Liver (tissue), 8 donors: ENCODE measurements at regions not wholly inside any gene's neighbourhood (a gene's known extent, or its start where the extent isn't known, plus 50 kb on each side); places are given as distances from the start of the nearest gene placed in this dataset.

Source experiments
- DNase-seq: peaks from one replicate; pipeline ENCODE4 v3.0.0-alpha.2; 2017; ENCODE audit warnings: low spot score
- H3K27ac ChIP-seq, 2 donors: one replicate each; pipeline ENCODE4 v1.7.0; 2013; ENCODE audit warnings: inconsistent platforms in 2 of 2, low read length in 2 of 2, control low read depth in 1 of 2, low read depth in 1 of 2, mild to moderate bottlenecking in 1 of 2
- H3K27me3 ChIP-seq, 4 donors: one replicate each; pipeline versions ENCODE4 v1.6.1 to v1.7.0; 2013; ENCODE audit warnings: low read length in 3 of 4, inconsistent platforms in 1 of 4, mild to moderate bottlenecking in 1 of 4, moderate library complexity in 1 of 4; ENCODE audit not compliant: control insufficient read depth in 4 of 4, insufficient read depth in 4 of 4
- H3K36me3 ChIP-seq, 4 donors: one replicate each; pipeline versions ENCODE4 v1.6.1 to v1.7.0; 2013; ENCODE audit warnings: low read length in 3 of 4, mild to moderate bottlenecking in 3 of 4, low read depth in 1 of 4, moderate library complexity in 1 of 4; ENCODE audit not compliant: control insufficient read depth in 4 of 4, insufficient read depth in 3 of 4
- H3K4me1 ChIP-seq, 4 donors: one replicate each; pipeline versions ENCODE4 v1.6.1 to v1.7.0; 2013; ENCODE audit warnings: low read length in 3 of 4, mild to moderate bottlenecking in 3 of 4, moderate library complexity in 1 of 4; ENCODE audit not compliant: control insufficient read depth in 4 of 4, insufficient read depth in 4 of 4
- H3K4me3 ChIP-seq, 3 donors: one replicate each; pipeline versions ENCODE4 v1.6.1 to v1.7.0; 2013; ENCODE audit warnings: low read length in 3 of 3, control low read depth in 1 of 3, low read depth in 1 of 3, mild to moderate bottlenecking in 1 of 3
- H3K9ac ChIP-seq, 2 donors: one replicate each; pipeline ENCODE4 v1.7.0; 2013; ENCODE audit warnings: low read length in 2 of 2, mild to moderate bottlenecking in 2 of 2, moderate library complexity in 2 of 2, control low read depth in 1 of 2, low read depth in 1 of 2
- H3K9me3 ChIP-seq, 4 donors: one replicate each; pipeline versions ENCODE4 v1.6.1 to v1.7.0; 2013; ENCODE audit warnings: low read length in 3 of 4; ENCODE audit not compliant: control insufficient read depth in 4 of 4
- EGR1 ChIP-seq, 2 donors: IDR thresholded peaks; 2 replicates each; pipeline ENCODE4 v1.6.1; 2016 to 2018; ENCODE audit warnings: antibody characterized with exemption in 2 of 2, low read depth in 2 of 2
- FOXA1 ChIP-seq: IDR thresholded peaks from 2 replicates; pipeline ENCODE4 v1.6.1; 2016; ENCODE audit warnings: antibody characterized with exemption
- FOXA2 ChIP-seq: IDR thresholded peaks from 2 replicates; pipeline ENCODE4 v1.6.1; 2016; ENCODE audit warnings: antibody characterized with exemption
- GABPA ChIP-seq, 2 donors: IDR thresholded peaks in 1 of 2; conservative IDR thresholded peaks in 1 of 2; 2 replicates each; pipeline ENCODE4 v1.6.1; 2016; ENCODE audit warnings: antibody characterized with exemption in 2 of 2, mild to moderate bottlenecking in 1 of 2, moderate library complexity in 1 of 2
- HNF4A ChIP-seq, 2 donors: conservative IDR thresholded peaks; 2 replicates each; pipeline ENCODE4 v1.6.1; 2016; ENCODE audit warnings: antibody characterized with exemption in 2 of 2, mild to moderate bottlenecking in 2 of 2
- HNF4G ChIP-seq: IDR thresholded peaks from 2 replicates; pipeline ENCODE4 v1.6.1; 2016; ENCODE audit warnings: antibody characterized with exemption
- JUND ChIP-seq, 2 donors: IDR thresholded peaks; 2 replicates each; pipeline ENCODE4 v1.6.1; 2016; ENCODE audit warnings: antibody characterized with exemption in 2 of 2
- NR2F2 ChIP-seq: IDR thresholded peaks from 2 replicates; pipeline ENCODE4 v1.6.1; 2016; ENCODE audit warnings: antibody characterized with exemption
- RAD21 ChIP-seq, 2 donors: IDR thresholded peaks; 2 replicates each; pipeline ENCODE4 v1.6.1; 2016; ENCODE audit warnings: antibody characterized with exemption in 2 of 2, mild to moderate bottlenecking in 2 of 2
- RXRA ChIP-seq, 2 donors: IDR thresholded peaks; 2 replicates each; pipeline ENCODE4 v1.6.1; 2017 to 2018; ENCODE audit warnings: antibody characterized with exemption in 2 of 2, mild to moderate bottlenecking in 1 of 2
- SP1 ChIP-seq: IDR thresholded peaks from 2 replicates; pipeline ENCODE4 v1.6.1; 2018; ENCODE audit warnings: antibody characterized with exemption, mild to moderate bottlenecking
- TAF1 ChIP-seq: conservative IDR thresholded peaks from 2 replicates; pipeline ENCODE4 v1.6.1; 2016; ENCODE audit warnings: antibody characterized with exemption, mild to moderate bottlenecking
- YY1 ChIP-seq: IDR thresholded peaks from 2 replicates; pipeline ENCODE4 v1.6.1; 2016; ENCODE audit warnings: antibody characterized with exemption, mild to moderate bottlenecking
- WGBS: extraction: QIAGEN DNeasy Blood & Tissue Kit; methylation state at CpG from one replicate; pipeline ENCODE4 v1.1.7; 2013; 5-methylcytosine and 5-hydroxymethylcytosine counted together
- TF ChIP-seq, protein P1 (sequence below): IDR thresholded peaks from 2 replicates; pipeline ENCODE4 v1.6.1; 2016; ENCODE audit warnings: antibody characterized with exemption
- TF ChIP-seq, protein P2 (sequence below): fragments of 150-350 bp; IDR thresholded peaks from 2 replicates; pipeline ENCODE4 v1.5.1; 2017; ENCODE audit warnings: improper control_type of control experiment, low read depth, low read length; ENCODE audit not compliant: missing input control
- TF ChIP-seq, protein P3 (sequence below): IDR thresholded peaks from 2 replicates; pipeline ENCODE4 v1.6.1; 2016; ENCODE audit warnings: antibody characterized with exemption
- TF ChIP-seq, protein P4 (sequence below): IDR thresholded peaks from 2 replicates; pipeline ENCODE4 v1.6.1; 2016; ENCODE audit warnings: antibody characterized with exemption, mild to moderate bottlenecking
- TF ChIP-seq, protein P5 (sequence below): IDR thresholded peaks from 2 replicates; pipeline ENCODE4 v1.6.1; 2016; ENCODE audit warnings: antibody characterized with exemption
- donor health status: healthy.
- donor health status: healthy.
- donor health status: healthy.
- donor health status: healthy.
- donor health status: healthy.

DNA sequence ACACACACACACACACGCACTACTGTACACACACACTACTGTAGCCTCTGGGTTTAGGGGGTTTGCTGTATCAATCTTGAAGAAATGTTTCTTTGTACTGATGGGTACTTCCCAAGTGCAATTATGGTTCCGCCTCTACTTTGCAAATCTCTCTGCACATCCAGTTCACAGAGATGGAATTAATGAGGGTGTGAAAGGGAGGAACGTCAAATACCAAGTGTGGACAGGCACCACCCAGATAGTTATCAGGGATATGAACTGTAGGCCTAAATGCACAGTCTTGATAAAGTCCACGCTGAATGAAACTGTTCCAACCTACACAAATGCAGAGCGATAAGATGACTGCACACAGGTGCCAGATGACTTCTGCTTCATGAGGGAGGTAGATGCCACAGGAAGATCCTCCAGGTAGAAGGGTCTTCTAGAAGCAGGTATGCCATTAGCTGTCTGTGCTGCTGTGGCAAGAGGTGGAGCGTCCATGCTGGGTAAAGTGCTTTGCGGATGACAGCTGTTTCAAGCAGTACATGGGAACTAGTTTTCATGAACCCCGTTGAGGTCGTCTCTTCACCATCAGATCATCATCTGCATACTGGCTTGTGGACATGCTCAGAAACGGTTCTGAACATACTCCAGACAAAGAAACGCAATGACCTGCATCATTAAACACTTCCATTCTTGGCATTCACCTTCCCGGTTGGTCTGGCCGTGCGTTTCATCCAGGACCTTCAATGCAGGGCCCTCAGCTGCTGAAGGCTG is 314.3 kb upstream of the RTL1 start:
- H3K4me3 ChIP-seq, result no peak overlapping the region
- H3K27me3 ChIP-seq, result no peaks in the 10 kb centered on the region
- no peak overlapping the region for H3K27ac ChIP-seq
- 92% methylated on average over 14 of the region's 14 CpGs for WGBS
- peaks cover 4 to 13% (median 8%) of the 10 kb centered on the region in 4 donors for H3K4me1 ChIP-seq
- H3K36me3 ChIP-seq, result no peaks in the 10 kb centered on the region
- TF ChIP-seq, protein P1, sequence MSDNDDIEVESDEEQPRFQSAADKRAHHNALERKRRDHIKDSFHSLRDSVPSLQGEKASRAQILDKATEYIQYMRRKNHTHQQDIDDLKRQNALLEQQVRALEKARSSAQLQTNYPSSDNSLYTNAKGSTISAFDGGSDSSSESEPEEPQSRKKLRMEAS, result no peak
- TF ChIP-seq, protein P2, sequence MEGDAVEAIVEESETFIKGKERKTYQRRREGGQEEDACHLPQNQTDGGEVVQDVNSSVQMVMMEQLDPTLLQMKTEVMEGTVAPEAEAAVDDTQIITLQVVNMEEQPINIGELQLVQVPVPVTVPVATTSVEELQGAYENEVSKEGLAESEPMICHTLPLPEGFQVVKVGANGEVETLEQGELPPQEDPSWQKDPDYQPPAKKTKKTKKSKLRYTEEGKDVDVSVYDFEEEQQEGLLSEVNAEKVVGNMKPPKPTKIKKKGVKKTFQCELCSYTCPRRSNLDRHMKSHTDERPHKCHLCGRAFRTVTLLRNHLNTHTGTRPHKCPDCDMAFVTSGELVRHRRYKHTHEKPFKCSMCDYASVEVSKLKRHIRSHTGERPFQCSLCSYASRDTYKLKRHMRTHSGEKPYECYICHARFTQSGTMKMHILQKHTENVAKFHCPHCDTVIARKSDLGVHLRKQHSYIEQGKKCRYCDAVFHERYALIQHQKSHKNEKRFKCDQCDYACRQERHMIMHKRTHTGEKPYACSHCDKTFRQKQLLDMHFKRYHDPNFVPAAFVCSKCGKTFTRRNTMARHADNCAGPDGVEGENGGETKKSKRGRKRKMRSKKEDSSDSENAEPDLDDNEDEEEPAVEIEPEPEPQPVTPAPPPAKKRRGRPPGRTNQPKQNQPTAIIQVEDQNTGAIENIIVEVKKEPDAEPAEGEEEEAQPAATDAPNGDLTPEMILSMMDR, result no peak
- TF ChIP-seq RAD21 (IDR thresholded peaks at IDR 0.05) (no peak), GABPA (IDR thresholded peaks at IDR 0.05 in 1 of 2, conservative IDR thresholded peaks at IDR 0.05 in 1 of 2) (no peak), RXRA (IDR thresholded peaks at IDR 0.05) (no peak), YY1 (no peak), FOXA1 (no peak), HNF4A (conservative IDR thresholded peaks at IDR 0.05) (no peak), JUND (IDR thresholded peaks at IDR 0.05) (no peak), FOXA2 (no peak), SP1 (no peak), NR2F2 (no peak), EGR1 (IDR thresholded peaks at IDR 0.05; ENCODE audit: low read depth in 2 of 2) (no peak), TAF1 (no peak), HNF4G (no peak)
- TF ChIP-seq, protein P3, sequence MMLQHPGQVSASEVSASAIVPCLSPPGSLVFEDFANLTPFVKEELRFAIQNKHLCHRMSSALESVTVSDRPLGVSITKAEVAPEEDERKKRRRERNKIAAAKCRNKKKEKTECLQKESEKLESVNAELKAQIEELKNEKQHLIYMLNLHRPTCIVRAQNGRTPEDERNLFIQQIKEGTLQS, result no peak
- TF ChIP-seq, protein P4, sequence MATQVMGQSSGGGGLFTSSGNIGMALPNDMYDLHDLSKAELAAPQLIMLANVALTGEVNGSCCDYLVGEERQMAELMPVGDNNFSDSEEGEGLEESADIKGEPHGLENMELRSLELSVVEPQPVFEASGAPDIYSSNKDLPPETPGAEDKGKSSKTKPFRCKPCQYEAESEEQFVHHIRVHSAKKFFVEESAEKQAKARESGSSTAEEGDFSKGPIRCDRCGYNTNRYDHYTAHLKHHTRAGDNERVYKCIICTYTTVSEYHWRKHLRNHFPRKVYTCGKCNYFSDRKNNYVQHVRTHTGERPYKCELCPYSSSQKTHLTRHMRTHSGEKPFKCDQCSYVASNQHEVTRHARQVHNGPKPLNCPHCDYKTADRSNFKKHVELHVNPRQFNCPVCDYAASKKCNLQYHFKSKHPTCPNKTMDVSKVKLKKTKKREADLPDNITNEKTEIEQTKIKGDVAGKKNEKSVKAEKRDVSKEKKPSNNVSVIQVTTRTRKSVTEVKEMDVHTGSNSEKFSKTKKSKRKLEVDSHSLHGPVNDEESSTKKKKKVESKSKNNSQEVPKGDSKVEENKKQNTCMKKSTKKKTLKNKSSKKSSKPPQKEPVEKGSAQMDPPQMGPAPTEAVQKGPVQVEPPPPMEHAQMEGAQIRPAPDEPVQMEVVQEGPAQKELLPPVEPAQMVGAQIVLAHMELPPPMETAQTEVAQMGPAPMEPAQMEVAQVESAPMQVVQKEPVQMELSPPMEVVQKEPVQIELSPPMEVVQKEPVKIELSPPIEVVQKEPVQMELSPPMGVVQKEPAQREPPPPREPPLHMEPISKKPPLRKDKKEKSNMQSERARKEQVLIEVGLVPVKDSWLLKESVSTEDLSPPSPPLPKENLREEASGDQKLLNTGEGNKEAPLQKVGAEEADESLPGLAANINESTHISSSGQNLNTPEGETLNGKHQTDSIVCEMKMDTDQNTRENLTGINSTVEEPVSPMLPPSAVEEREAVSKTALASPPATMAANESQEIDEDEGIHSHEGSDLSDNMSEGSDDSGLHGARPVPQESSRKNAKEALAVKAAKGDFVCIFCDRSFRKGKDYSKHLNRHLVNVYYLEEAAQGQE, result no peak
- TF ChIP-seq, protein P5, sequence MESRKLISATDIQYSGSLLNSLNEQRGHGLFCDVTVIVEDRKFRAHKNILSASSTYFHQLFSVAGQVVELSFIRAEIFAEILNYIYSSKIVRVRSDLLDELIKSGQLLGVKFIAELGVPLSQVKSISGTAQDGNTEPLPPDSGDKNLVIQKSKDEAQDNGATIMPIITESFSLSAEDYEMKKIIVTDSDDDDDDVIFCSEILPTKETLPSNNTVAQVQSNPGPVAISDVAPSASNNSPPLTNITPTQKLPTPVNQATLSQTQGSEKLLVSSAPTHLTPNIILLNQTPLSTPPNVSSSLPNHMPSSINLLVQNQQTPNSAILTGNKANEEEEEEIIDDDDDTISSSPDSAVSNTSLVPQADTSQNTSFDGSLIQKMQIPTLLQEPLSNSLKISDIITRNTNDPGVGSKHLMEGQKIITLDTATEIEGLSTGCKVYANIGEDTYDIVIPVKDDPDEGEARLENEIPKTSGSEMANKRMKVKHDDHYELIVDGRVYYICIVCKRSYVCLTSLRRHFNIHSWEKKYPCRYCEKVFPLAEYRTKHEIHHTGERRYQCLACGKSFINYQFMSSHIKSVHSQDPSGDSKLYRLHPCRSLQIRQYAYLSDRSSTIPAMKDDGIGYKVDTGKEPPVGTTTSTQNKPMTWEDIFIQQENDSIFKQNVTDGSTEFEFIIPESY, result no peak
- no peak overlapping the region for H3K9ac ChIP-seq
- DNase-seq, result peak; percentile 22
- H3K9me3 ChIP-seq, result no peaks in the 10 kb centered on the region
